ENCODE measurements at regions not wholly inside any gene's neighbourhood (a gene's known extent, or its start where the extent isn't known, plus 50 kb on each side); places are given as distances from the start of the nearest gene placed in this dataset.

DNA sequence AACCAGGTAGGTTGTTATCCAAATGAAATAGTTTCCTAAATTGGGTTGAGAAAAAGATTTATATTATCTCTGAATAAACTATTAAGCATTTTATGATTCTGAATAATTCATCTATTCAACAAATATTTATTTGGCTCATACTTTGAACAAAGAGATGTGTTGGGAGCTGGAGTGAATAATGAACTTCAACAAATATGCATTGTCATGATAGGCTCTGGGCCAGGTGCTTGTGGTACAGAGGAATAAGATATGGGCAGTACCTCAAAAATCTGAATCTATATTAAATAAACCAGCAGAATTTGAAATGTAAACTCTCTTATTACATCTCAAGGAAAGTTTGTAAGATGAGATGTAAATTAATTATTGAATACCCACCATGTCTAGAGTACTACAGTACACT is 75.7 kb upstream of the DCLK2 start:
- TF ChIP-seq POLR2A (IDR thresholded peaks at IDR 0.05) = no peak
- TF ChIP-seq, protein P1, sequence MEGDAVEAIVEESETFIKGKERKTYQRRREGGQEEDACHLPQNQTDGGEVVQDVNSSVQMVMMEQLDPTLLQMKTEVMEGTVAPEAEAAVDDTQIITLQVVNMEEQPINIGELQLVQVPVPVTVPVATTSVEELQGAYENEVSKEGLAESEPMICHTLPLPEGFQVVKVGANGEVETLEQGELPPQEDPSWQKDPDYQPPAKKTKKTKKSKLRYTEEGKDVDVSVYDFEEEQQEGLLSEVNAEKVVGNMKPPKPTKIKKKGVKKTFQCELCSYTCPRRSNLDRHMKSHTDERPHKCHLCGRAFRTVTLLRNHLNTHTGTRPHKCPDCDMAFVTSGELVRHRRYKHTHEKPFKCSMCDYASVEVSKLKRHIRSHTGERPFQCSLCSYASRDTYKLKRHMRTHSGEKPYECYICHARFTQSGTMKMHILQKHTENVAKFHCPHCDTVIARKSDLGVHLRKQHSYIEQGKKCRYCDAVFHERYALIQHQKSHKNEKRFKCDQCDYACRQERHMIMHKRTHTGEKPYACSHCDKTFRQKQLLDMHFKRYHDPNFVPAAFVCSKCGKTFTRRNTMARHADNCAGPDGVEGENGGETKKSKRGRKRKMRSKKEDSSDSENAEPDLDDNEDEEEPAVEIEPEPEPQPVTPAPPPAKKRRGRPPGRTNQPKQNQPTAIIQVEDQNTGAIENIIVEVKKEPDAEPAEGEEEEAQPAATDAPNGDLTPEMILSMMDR (IDR thresholded peaks at IDR 0.05) = no peak
